PC-3 (cell line): ENCODE measurements at regions not wholly inside any gene's neighbourhood (a gene's known extent, or its start where the extent isn't known, plus 50 kb on each side); places are given as distances from the start of the nearest gene placed in this dataset.
A peak's percentile ranks its signal among the peaks of the same experiment; 100 is the strongest.

ENCODE experiments used
- ATAC-seq: fragments of 200-7000 bp; cut with Tn5 transposase; 2 replicates; pipeline ENCODE4 v1.9.1; 2020; ENCODE audit warnings: mild to moderate bottlenecking, moderate library complexity
- BruUV-seq: library from RNA; stranded (reverse); fragments of 400-500 nt; replicated peaks from 2 replicates; lab custom pipeline; 2021; lab: Mats Ljungman, UMichigan
- CTCF ChIA-PET: fragments of 300-600 bp; sonication (Branson Sonifier 250); formaldehyde crosslinking; loops from one replicate; lab custom pipeline; 2022; ENCODE audit warnings: antibody characterized with exemption; lab: Charles Lee
- POLR2A ChIA-PET: fragments of 300-600 bp; sonication (Branson Sonifier 250); formaldehyde crosslinking; loops from one replicate; lab custom pipeline; 2022; ENCODE audit warnings: antibody characterized with exemption; ENCODE audit not compliant: unreplicated experiment; lab: Charles Lee
- DNase-seq: peaks from one replicate; pipeline ENCODE4 v3.0.0-alpha.2; 2015
- H2AFZ ChIP-seq: fragments of 300-600 bp; sonication (generic); 2 replicates; pipeline ENCODE4 v1.6.0; 2016; ENCODE audit warnings: antibody characterized with exemption, low read length
- H3F3A ChIP-seq: fragments of 300-600 bp; sonication (generic); one replicate; pipeline ENCODE4 v1.6.0; 2017; ENCODE audit warnings: antibody characterized with exemption, low read length, control low read depth, mild to moderate bottlenecking; ENCODE audit not compliant: unreplicated experiment
- H3K27ac ChIP-seq: fragments of 300-600 bp; sonication (generic); 2 replicates; pipeline ENCODE4 v1.5.1; 2016; ENCODE audit warnings: mild to moderate bottlenecking, low read length
- H3K27me3 ChIP-seq: fragments of 300-600 bp; sonication (generic); 2 replicates; pipeline ENCODE4 v1.6.1; 2016; ENCODE audit warnings: low read length, mixed read lengths
- H3K36me3 ChIP-seq: fragments of 300-600 bp; sonication (generic); 2 replicates; pipeline ENCODE4 v1.6.1; 2016; ENCODE audit warnings: low read depth, mixed run types, low read length, mixed read lengths
- H3K4me1 ChIP-seq: fragments of 300-600 bp; sonication (generic); 2 replicates; pipeline ENCODE4 v1.5.1; 2016; ENCODE audit warnings: low read length; ENCODE audit not compliant: insufficient read depth
- H3K4me2 ChIP-seq: fragments of 300-600 bp; sonication (generic); 2 replicates; pipeline ENCODE4 v1.6.0; 2016; ENCODE audit warnings: low read length
- H3K4me3 ChIP-seq: fragments of 300-600 bp; sonication (generic); 2 replicates; pipeline ENCODE4 v1.5.1; 2016; ENCODE audit warnings: mild to moderate bottlenecking, low read length, mixed read lengths
- H3K79me2 ChIP-seq: fragments of 300-600 bp; sonication (generic); 2 replicates; pipeline ENCODE4 v1.6.1; 2017; ENCODE audit warnings: low read length, mixed read lengths
- H3K9ac ChIP-seq: fragments of 300-600 bp; sonication (generic); 2 replicates; pipeline ENCODE4 v1.6.0; 2016; ENCODE audit warnings: mild to moderate bottlenecking, low read length
- H3K9me2 ChIP-seq: fragments of 300-600 bp; sonication (generic); replicated peaks from 2 replicates; pipeline ENCODE4 v1.6.1; 2016; ENCODE audit warnings: mixed run types, low read length, mixed read lengths
- H3K9me3 ChIP-seq: fragments of 300-600 bp; sonication (generic); 2 replicates; pipeline ENCODE4 v1.6.1; 2016; ENCODE audit warnings: low read length, mixed read lengths
- H4K20me1 ChIP-seq: fragments of 300-600 bp; sonication (generic); 2 replicates; pipeline ENCODE4 v1.6.1; 2016; ENCODE audit warnings: low read length, mixed read lengths
- EZH2 ChIP-seq: fragments of 300-600 bp; sonication (generic); IDR thresholded peaks from one replicate; pipeline ENCODE4 v1.6.1; 2017; ENCODE audit warnings: antibody characterized with exemption, mild to moderate bottlenecking, low read length; ENCODE audit not compliant: unreplicated experiment
- EZH2phosphoT487 ChIP-seq: fragments of 300-600 bp; sonication (generic); IDR thresholded peaks from 2 replicates; pipeline ENCODE4 v1.6.1; 2018; ENCODE audit warnings: mild to moderate bottlenecking, antibody characterized with exemption, low read length, borderline replicate concordance
- intact Hi-C: fragments of 100-400 bp; cut with micrococcal nuclease; formaldehyde crosslinking; loops from 2 replicates; pipeline ENCODE4 v1.9.0; 2023
- TF ChIP-seq, protein P1 (sequence below): fragments of 300-600 bp; sonication (generic); conservative IDR thresholded peaks from 2 replicates; pipeline ENCODE4 v1.5.1; 2017; ENCODE audit warnings: antibody characterized with exemption, low read depth, mild to moderate bottlenecking, low read length

- Histone ChIP-seq H3K4me2 (no peak overlapping the region), H3K27ac (peak overlapping the region; percentile 34), H3K4me3 (no peak overlapping the region), H3K79me2 (no peaks in the 10 kb centered on the region), H3K9ac (no peak overlapping the region), H3K4me1 (0 out of 2 replicates have a peak, but pooled peaks cover 3% of the 10 kb centered on the region), H2AFZ (no peak overlapping the region), H3K9me3 (no peaks in the 10 kb centered on the region), H3K9me2 (no peaks in the 10 kb centered on the region), H4K20me1 (no peaks in the 10 kb centered on the region), H3F3A (no peaks in the 10 kb centered on the region), H3K27me3 (no peaks in the 10 kb centered on the region), H3K36me3 (no peaks in the 10 kb centered on the region)
- intact Hi-C loops, result no loop called here
- POLR2A ChIA-PET, result no interaction called here
- ATAC-seq (no peak), DNase-seq (peak; percentile 53)
- BruUV-seq, result no TSS peak
- CTCF ChIA-PET, result no interaction called here
- TF ChIP-seq EZH2, result no peak
- TF ChIP-seq EZH2phosphoT487, result no peak
- TF ChIP-seq, protein P1, sequence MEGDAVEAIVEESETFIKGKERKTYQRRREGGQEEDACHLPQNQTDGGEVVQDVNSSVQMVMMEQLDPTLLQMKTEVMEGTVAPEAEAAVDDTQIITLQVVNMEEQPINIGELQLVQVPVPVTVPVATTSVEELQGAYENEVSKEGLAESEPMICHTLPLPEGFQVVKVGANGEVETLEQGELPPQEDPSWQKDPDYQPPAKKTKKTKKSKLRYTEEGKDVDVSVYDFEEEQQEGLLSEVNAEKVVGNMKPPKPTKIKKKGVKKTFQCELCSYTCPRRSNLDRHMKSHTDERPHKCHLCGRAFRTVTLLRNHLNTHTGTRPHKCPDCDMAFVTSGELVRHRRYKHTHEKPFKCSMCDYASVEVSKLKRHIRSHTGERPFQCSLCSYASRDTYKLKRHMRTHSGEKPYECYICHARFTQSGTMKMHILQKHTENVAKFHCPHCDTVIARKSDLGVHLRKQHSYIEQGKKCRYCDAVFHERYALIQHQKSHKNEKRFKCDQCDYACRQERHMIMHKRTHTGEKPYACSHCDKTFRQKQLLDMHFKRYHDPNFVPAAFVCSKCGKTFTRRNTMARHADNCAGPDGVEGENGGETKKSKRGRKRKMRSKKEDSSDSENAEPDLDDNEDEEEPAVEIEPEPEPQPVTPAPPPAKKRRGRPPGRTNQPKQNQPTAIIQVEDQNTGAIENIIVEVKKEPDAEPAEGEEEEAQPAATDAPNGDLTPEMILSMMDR, result no peak
These were observed 122.4 kb upstream of the WSCD1 start for GRCh38 chr17:5947701-5948180.

DNA sequence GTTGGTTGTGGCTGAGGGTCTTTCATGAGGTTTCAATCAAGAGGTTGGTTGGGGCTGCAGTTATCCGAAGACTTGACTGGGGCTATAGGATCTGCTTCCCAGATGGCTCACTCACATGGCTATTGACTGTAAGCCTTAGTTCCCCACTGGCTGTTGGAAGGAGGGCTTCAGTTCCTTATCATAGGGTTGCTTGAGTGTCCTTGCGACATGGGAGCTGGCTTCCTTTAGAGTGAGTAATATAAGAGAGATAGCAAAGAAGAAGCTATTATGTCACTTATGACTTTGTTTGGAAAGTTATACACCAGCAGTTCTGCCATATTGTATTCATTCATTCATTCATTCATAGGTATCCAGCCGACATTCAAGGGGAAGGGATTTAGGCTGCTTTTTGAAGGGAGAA, 121.4 kb upstream of the WSCD1 start:
- no peaks in the 10 kb centered on the region for H3F3A ChIP-seq
- 0 out of 2 replicates have a peak, but pooled peaks cover 3% of the 10 kb centered on the region for H3K4me1 ChIP-seq
- intact Hi-C loops, result no loop called here
- TF ChIP-seq EZH2phosphoT487, result no peak
- no peak for TF ChIP-seq EZH2
- TF ChIP-seq, protein P1, result no peak
- POLR2A ChIA-PET, result no interaction called here
- no peaks in the 10 kb centered on the region for H3K79me2 ChIP-seq
- no peak for DNase-seq
- no peaks in the 10 kb centered on the region for H3K9me2 ChIP-seq
- BruUV-seq, result no TSS peak
- H3K27ac ChIP-seq, result no peak overlapping the region
- no peaks in the 10 kb centered on the region for H3K27me3 ChIP-seq
- no peak overlapping the region for H3K9ac ChIP-seq
- no peak overlapping the region for H3K4me3 ChIP-seq
- no peak overlapping the region for H2AFZ ChIP-seq
- no peaks in the 10 kb centered on the region for H3K9me3 ChIP-seq
- H3K36me3 ChIP-seq, result no peaks in the 10 kb centered on the region
- no peak for ATAC-seq
- H4K20me1 ChIP-seq, result no peaks in the 10 kb centered on the region
- no peak overlapping the region for H3K4me2 ChIP-seq
- CTCF ChIA-PET, result no interaction called here

DNA sequence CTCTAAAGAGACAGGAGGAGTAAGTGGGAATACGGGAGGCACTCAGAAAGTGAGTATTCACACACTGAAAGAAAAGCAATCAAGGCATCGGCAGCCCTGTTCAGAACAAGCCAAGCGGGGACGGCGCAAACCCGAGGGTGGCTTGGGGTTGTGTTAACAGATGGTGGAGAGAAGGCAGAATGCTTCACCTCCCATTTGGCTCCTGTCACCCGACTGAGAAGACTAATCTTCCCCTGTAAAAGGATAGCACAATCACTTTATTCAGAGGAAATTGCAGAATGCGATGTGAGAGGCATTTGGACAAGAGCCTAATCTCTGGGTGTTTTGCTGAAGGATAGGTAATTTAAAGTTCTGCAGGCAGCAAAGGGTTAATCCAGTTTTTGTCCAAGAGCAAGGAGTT, 119.3 kb upstream of the WSCD1 start:
- H3K4me2 ChIP-seq, result no peak overlapping the region
- TF ChIP-seq EZH2phosphoT487, result no peak
- TF ChIP-seq, protein P1, result no peak
- no peak for TF ChIP-seq EZH2
- CTCF ChIA-PET, result no interaction called here
- H3K9ac ChIP-seq, result no peak overlapping the region
- H3K4me3 ChIP-seq, result no peak overlapping the region
- H3K4me1 ChIP-seq, result 0 out of 2 replicates have a peak, but pooled peaks cover 3% of the 10 kb centered on the region
- no peaks in the 10 kb centered on the region for H3F3A ChIP-seq
- intact Hi-C loops, result no loop called here
- no peak overlapping the region for H3K27ac ChIP-seq
- no peaks in the 10 kb centered on the region for H3K9me3 ChIP-seq
- no peak for ATAC-seq
- H3K79me2 ChIP-seq, result no peaks in the 10 kb centered on the region
- DNase-seq, result no peak
- H3K27me3 ChIP-seq, result no peaks in the 10 kb centered on the region
- no peaks in the 10 kb centered on the region for H3K36me3 ChIP-seq
- POLR2A ChIA-PET, result no interaction called here
- no TSS peak for BruUV-seq
- no peaks in the 10 kb centered on the region for H4K20me1 ChIP-seq
- no peaks in the 10 kb centered on the region for H3K9me2 ChIP-seq
- H2AFZ ChIP-seq, result no peak overlapping the region
